ENCODE measurements at regions not wholly inside any gene's neighbourhood (a gene's known extent, or its start where the extent isn't known, plus 50 kb on each side); places are given as distances from the start of the nearest gene placed in this dataset.

GRCh38 chr6:66238851-66239250 is 531.8 kb upstream of the EYS start:
- H3K9ac ChIP-seq (replicated peaks; ENCODE audit: extremely low read depth, insufficient read depth, low read length): no peak overlapping the region
- no peaks in the 10 kb centered on the region for H3K36me3 ChIP-seq (ENCODE audit: control insufficient read depth in 2 of 2, extremely low read depth in 1 of 2, insufficient read depth in 2 of 2, low read length in 2 of 2)
- no peaks in the 10 kb centered on the region for H4K20me1 ChIP-seq (replicated peaks; ENCODE audit: control insufficient read depth, extremely low read depth, insufficient read depth, low read length)
- no peak overlapping the region for H2AFZ ChIP-seq (ENCODE audit: low read depth, low read length)
- BruUV-seq (replicated peaks): no TSS peak
- ChIA-PET CTCF (no interaction called here), POLR2A (no interaction called here)
- peaks cover 1% of the 10 kb centered on the region for H3K9me3 ChIP-seq (replicated peaks; ENCODE audit: control insufficient read depth, insufficient read depth, low read length)
- TF ChIP-seq, protein P1, sequence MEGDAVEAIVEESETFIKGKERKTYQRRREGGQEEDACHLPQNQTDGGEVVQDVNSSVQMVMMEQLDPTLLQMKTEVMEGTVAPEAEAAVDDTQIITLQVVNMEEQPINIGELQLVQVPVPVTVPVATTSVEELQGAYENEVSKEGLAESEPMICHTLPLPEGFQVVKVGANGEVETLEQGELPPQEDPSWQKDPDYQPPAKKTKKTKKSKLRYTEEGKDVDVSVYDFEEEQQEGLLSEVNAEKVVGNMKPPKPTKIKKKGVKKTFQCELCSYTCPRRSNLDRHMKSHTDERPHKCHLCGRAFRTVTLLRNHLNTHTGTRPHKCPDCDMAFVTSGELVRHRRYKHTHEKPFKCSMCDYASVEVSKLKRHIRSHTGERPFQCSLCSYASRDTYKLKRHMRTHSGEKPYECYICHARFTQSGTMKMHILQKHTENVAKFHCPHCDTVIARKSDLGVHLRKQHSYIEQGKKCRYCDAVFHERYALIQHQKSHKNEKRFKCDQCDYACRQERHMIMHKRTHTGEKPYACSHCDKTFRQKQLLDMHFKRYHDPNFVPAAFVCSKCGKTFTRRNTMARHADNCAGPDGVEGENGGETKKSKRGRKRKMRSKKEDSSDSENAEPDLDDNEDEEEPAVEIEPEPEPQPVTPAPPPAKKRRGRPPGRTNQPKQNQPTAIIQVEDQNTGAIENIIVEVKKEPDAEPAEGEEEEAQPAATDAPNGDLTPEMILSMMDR (IDR thresholded peaks at IDR 0.05; ENCODE audit: extremely low read depth in 1 of 2, insufficient read depth in 1 of 2, low read depth in 1 of 2, low read length in 2 of 2): no peak
- TF ChIP-seq JUN (IDR thresholded peaks at IDR 0.05; ENCODE audit: borderline replicate concordance, insufficient read depth, insufficient read length, low read depth): no peak
- no peak for TF ChIP-seq POLR2AphosphoS5 (IDR thresholded peaks at IDR 0.05; ENCODE audit: insufficient read depth, low read depth, low read length)
- no peak for TF ChIP-seq EZH2 (IDR thresholded peaks at IDR 0.05; ENCODE audit: borderline replicate concordance, low read depth, low read length, severe bottlenecking)
- TF ChIP-seq MYC (IDR thresholded peaks at IDR 0.05; ENCODE audit: low read depth, low read length): no peak
- TF ChIP-seq GATA2 (IDR thresholded peaks at IDR 0.05; ENCODE audit: insufficient read depth, insufficient read length, low read depth, low read length): no peak
- no peak for TF ChIP-seq MAX (IDR thresholded peaks at IDR 0.05; ENCODE audit: insufficient read depth, insufficient read length)
- TF ChIP-seq POLR2A (IDR thresholded peaks at IDR 0.05; ENCODE audit: low read depth, low read length): no peak
- TF ChIP-seq FOS (IDR thresholded peaks at IDR 0.05; ENCODE audit: borderline replicate concordance, insufficient read depth, low read length): no peak
- H3K27ac ChIP-seq (ENCODE audit: insufficient read depth, low read depth, low read length): no peak overlapping the region
- intact Hi-C loops (cut with micrococcal nuclease) (no loop called here), dilution Hi-C loops (cut with MboI; ENCODE audit: extremely low pct_ligation_motif_present, low sequenced_read_pairs) (no loop called here)
- DNase-seq (ENCODE audit: low read depth, low spot score): no peak
- H3K27me3 ChIP-seq (ENCODE audit: control insufficient read depth in 2 of 2, insufficient read depth in 2 of 2, low read length in 2 of 2): no peaks in the 10 kb centered on the region
- H3K4me2 ChIP-seq (ENCODE audit: insufficient read depth, low read length): no peak overlapping the region
- H3K79me2 ChIP-seq (ENCODE audit: control insufficient read depth, insufficient read depth, low read length): no peaks in the 10 kb centered on the region
- H3K9me1 ChIP-seq (replicated peaks; ENCODE audit: control insufficient read depth, extremely low read depth, insufficient read depth, low read length): no peaks in the 10 kb centered on the region
- H3K4me3 ChIP-seq (replicated peaks in 1 of 3; ENCODE audit: insufficient read depth in 1 of 3, low read depth in 1 of 3, low read length in 3 of 3): no peak overlapping the region
- FAIRE-seq: no peak
- H3K4me1 ChIP-seq (ENCODE audit: control insufficient read depth, extremely low read depth, insufficient read depth, low read length): no peaks in the 10 kb centered on the region

All from endothelial cell of umbilical vein (primary cell).